H9 (cell line): ENCODE measurements at regions not wholly inside any gene's neighbourhood (a gene's known extent, or its start where the extent isn't known, plus 50 kb on each side); places are given as distances from the start of the nearest gene placed in this dataset.

ENCODE experiments used
- DNase-seq: peaks from one replicate; pipeline ENCODE4 v3.0.0-alpha.2; 2017
- H2AFZ ChIP-seq: one replicate; pipeline ENCODE4 v1.6.1; 2013; ENCODE audit warnings: mild to moderate bottlenecking, low read length, control low read depth, moderate library complexity
- H2AK5ac ChIP-seq: 2 replicates; pipeline ENCODE4 v1.6.1; 2013; ENCODE audit warnings: low read length, control low read depth, mixed read lengths; ENCODE audit not compliant: insufficient read length
- H2BK120ac ChIP-seq: one replicate; pipeline ENCODE4 v1.6.1; 2013; ENCODE audit warnings: low read depth, mild to moderate bottlenecking, low read length, control low read depth, inconsistent platforms; ENCODE audit not compliant: poor library complexity, severe bottlenecking
- H2BK12ac ChIP-seq: 2 replicates; pipeline ENCODE4 v1.6.1; 2013; ENCODE audit warnings: low read length, control low read depth, mixed read lengths, low read depth; ENCODE audit not compliant: insufficient read length
- H2BK15ac ChIP-seq: 2 replicates; pipeline ENCODE4 v1.6.1; 2013; ENCODE audit warnings: low read depth, low read length, control low read depth
- H2BK20ac ChIP-seq: one replicate; pipeline ENCODE4 v1.6.1; 2013; ENCODE audit warnings: low read depth, mild to moderate bottlenecking, low read length, control low read depth, inconsistent platforms; ENCODE audit not compliant: poor library complexity, severe bottlenecking
- H2BK5ac ChIP-seq: 2 replicates; pipeline ENCODE4 v1.6.1; 2013; ENCODE audit warnings: low read length, control low read depth, mixed read lengths; ENCODE audit not compliant: insufficient read length
- H3K14ac ChIP-seq: 2 replicates; pipeline ENCODE4 v1.6.1; 2013; ENCODE audit warnings: low read length, control low read depth; ENCODE audit not compliant: insufficient read depth
- H3K18ac ChIP-seq: 2 replicates; pipeline ENCODE4 v1.6.1; 2013; ENCODE audit warnings: low read depth, mild to moderate bottlenecking, mixed read lengths, low read length, control low read depth; ENCODE audit not compliant: insufficient read length
- H3K23ac ChIP-seq: 2 replicates; pipeline ENCODE4 v1.6.1; 2013; ENCODE audit warnings: low read length, control low read depth, mixed read lengths, low read depth; ENCODE audit not compliant: insufficient read length
- H3K23me2 ChIP-seq: 2 replicates; pipeline ENCODE4 v1.6.1; 2013; ENCODE audit warnings: low read depth, mild to moderate bottlenecking, mixed read lengths, low read length, control low read depth; ENCODE audit not compliant: insufficient read length, poor library complexity, severe bottlenecking
- H3K27ac ChIP-seq: 2 replicates; pipeline ENCODE4 v1.5.1; 2013; ENCODE audit warnings: low read length, control low read depth, mixed read lengths, low read depth; ENCODE audit not compliant: insufficient read length
- H3K27me3 ChIP-seq: 2 replicates; pipeline ENCODE4 v1.6.1; 2013; ENCODE audit warnings: low read length, control low read depth, inconsistent platforms; ENCODE audit not compliant: insufficient read depth
- H3K4ac ChIP-seq: 2 replicates; pipeline ENCODE4 v1.6.1; 2013; ENCODE audit warnings: low read depth, mild to moderate bottlenecking, control low read depth, inconsistent platforms, low read length, moderate library complexity
- H3K4me1 ChIP-seq: 2 replicates; pipeline ENCODE4 v1.6.1; 2013; ENCODE audit warnings: low read length, control low read depth, inconsistent platforms; ENCODE audit not compliant: insufficient read depth
- H3K4me2 ChIP-seq: 2 replicates; pipeline ENCODE4 v1.6.1; 2013; ENCODE audit warnings: low read length, control low read depth, mixed read lengths; ENCODE audit not compliant: insufficient read length, insufficient read depth
- H3K56ac ChIP-seq: 2 replicates; pipeline ENCODE4 v1.6.1; 2013; ENCODE audit warnings: low read depth, mild to moderate bottlenecking, mixed read lengths, low read length, control low read depth; ENCODE audit not compliant: insufficient read length
- H3K79me1 ChIP-seq: 2 replicates; pipeline ENCODE4 v1.6.1; 2013; ENCODE audit warnings: low read depth, mild to moderate bottlenecking, moderate library complexity, low read length, control low read depth, inconsistent platforms; ENCODE audit not compliant: insufficient read depth, poor library complexity, severe bottlenecking
- H3K79me2 ChIP-seq: 2 replicates; pipeline ENCODE4 v1.6.1; 2013; ENCODE audit warnings: low read length, control low read depth, inconsistent platforms; ENCODE audit not compliant: insufficient read depth
- H3K9ac ChIP-seq: 2 replicates; pipeline ENCODE4 v1.6.1; 2013; ENCODE audit warnings: low read length, control low read depth, mixed read lengths; ENCODE audit not compliant: insufficient read length; ENCODE audit errors: extremely low read depth
- H3K9me3 ChIP-seq: one replicate; pipeline ENCODE4 v1.6.1; 2013; ENCODE audit warnings: low read depth, low read length, inconsistent platforms; ENCODE audit not compliant: control insufficient read depth
- H3T11ph ChIP-seq: one replicate; pipeline ENCODE4 v1.6.1; 2013; ENCODE audit warnings: mild to moderate bottlenecking, low read length, control low read depth, inconsistent platforms
- H4K20me1 ChIP-seq: one replicate; pipeline ENCODE4 v1.6.1; 2013; ENCODE audit not compliant: control insufficient read depth, insufficient read length, insufficient read depth
- H4K5ac ChIP-seq: 2 replicates; pipeline ENCODE4 v1.6.1; 2013; ENCODE audit warnings: low read depth, mild to moderate bottlenecking, mixed read lengths, low read length, control low read depth; ENCODE audit not compliant: insufficient read length
- H4K8ac ChIP-seq: replicated peaks from 2 replicates; pipeline ENCODE4 v1.6.1; 2013; ENCODE audit warnings: low read length, control low read depth, mixed read lengths, low read depth; ENCODE audit not compliant: insufficient read length
- H4K91ac ChIP-seq: 2 replicates; pipeline ENCODE4 v1.6.1; 2013; ENCODE audit warnings: low read depth, mild to moderate bottlenecking, moderate library complexity, mixed read lengths, low read length, control low read depth; ENCODE audit not compliant: insufficient read length
- H3K27ac Mint-ChIP-seq, 3 experiments: 2 replicates in 2 of 3; 3 replicates in 1 of 3; pipeline ENCODE4 v1.8.0; 2020 to 2021; ENCODE audit warnings: mixed read lengths in 3 of 3, mild to moderate bottlenecking in 1 of 3, moderate library complexity in 1 of 3
- H3K27me3 Mint-ChIP-seq: 2 replicates; pipeline ENCODE4 v1.8.0; 2021; ENCODE audit warnings: low read depth, mild to moderate bottlenecking, moderate library complexity, mixed read lengths
- H3K36me3 Mint-ChIP-seq, 3 experiments: 2 replicates in 2 of 3; 3 replicates in 1 of 3; pipeline ENCODE4 v1.8.0; 2020 to 2021; ENCODE audit warnings: low read depth in 3 of 3, mixed read lengths in 3 of 3; ENCODE audit not compliant: insufficient read depth in 1 of 3
- H3K4me1 Mint-ChIP-seq, 2 experiments: 2 replicates each; pipeline ENCODE4 v1.8.0; 2020; ENCODE audit warnings: mixed read lengths in 2 of 2
- H3K4me3 Mint-ChIP-seq, 2 experiments: 2 replicates in 1 of 2; 3 replicates in 1 of 2; pipeline ENCODE4 v1.8.0; 2020 to 2021; ENCODE audit warnings: mild to moderate bottlenecking in 2 of 2, mixed read lengths in 2 of 2, moderate library complexity in 1 of 2
- H3K9me3 Mint-ChIP-seq, 2 experiments: 2 replicates in 1 of 2; 3 replicates in 1 of 2; pipeline ENCODE4 v1.8.0; 2020; ENCODE audit warnings: mild to moderate bottlenecking in 2 of 2, mixed read lengths in 2 of 2, moderate library complexity in 1 of 2
- WGBS: extraction: QIAGEN DNeasy Blood & Tissue Kit; methylation state at CpG from one replicate; pipeline ENCODE4 v1.1.7; 2013; ENCODE audit warnings: missing lambda C conversion rate, low lambda C conversion rate, mixed read lengths; ENCODE audit not compliant: insufficient read length; ENCODE audit errors: extremely low coverage; 5-methylcytosine and 5-hydroxymethylcytosine counted together
- TF ChIP-seq, protein P1 (sequence below): fragments of 200-600 bp; sonication (generic); conservative IDR thresholded peaks from 3 replicates; pipeline ENCODE4 v1.8.0; 2021; ENCODE audit warnings: antibody characterized with exemption, mild to moderate bottlenecking

DNA sequence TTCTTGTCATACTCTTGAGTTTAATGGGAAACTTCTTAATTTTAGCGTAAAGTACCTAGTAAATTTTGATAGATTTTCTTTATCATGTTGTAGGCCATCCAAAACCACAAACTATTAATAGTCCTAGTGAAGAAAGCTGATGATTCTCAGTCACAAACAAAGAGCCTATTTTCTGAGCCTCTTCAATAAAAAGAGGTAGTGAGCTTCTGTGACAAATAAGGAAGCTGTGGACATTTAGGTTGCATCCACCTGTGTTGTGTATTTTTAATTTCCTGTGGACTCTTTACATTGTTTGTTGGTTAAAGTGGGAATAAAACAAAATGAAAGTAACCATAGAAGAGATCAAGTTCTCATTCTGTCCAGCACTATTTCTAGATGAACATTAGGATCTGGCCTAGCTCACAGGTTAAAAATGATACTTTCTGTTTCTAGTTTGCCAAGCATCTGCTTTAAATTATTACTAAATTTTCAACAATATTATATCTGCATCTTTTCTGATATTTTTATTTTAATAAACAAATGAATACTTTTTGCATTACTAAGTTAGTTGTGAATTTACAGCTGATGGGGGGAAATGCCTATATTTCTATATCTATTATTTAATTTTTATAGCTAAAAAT lies 702.2 kb upstream of the ADGRL4 start:
- Histone ChIP-seq H3K9ac (no peak overlapping the region), H3K4me2 (no peak overlapping the region), H4K20me1 (no peaks in the 10 kb centered on the region), H3K4ac (no peak overlapping the region), H3K23me2 (no peaks in the 10 kb centered on the region), H3K56ac (no peak overlapping the region), H3K14ac (no peak overlapping the region), H3K27ac (no peak overlapping the region), H4K5ac (no peak overlapping the region), H3K9me3 (no peaks in the 10 kb centered on the region), H3K23ac (no peak overlapping the region), H3K4me1 (no peaks in the 10 kb centered on the region), H3T11ph (no peak overlapping the region), H2AK5ac (no peak overlapping the region), H4K8ac (no peak overlapping the region), H3K79me2 (no peaks in the 10 kb centered on the region), H4K91ac (no peak overlapping the region), H2AFZ (no peak overlapping the region), H2BK12ac (no peak overlapping the region), H3K18ac (no peak overlapping the region), H2BK5ac (no peak overlapping the region), H2BK20ac (no peak overlapping the region), H3K27me3 (no peaks in the 10 kb centered on the region), H3K79me1 (no peaks in the 10 kb centered on the region), H2BK15ac (no peak overlapping the region), H2BK120ac (no peak overlapping the region)
- Mint-ChIP-seq H3K36me3 (no peaks in the 10 kb centered on the region), H3K27me3 (no peaks in the 10 kb centered on the region), H3K9me3 (no peaks in the 10 kb centered on the region; a peak in 1 of 5 replicates), H3K27ac (no peak overlapping the region), H3K4me3 (no peak overlapping the region), H3K4me1 (no peaks in the 10 kb centered on the region)
- no CpG with 5 or more reads among the region's 1 CpG for WGBS
- TF ChIP-seq, protein P1, sequence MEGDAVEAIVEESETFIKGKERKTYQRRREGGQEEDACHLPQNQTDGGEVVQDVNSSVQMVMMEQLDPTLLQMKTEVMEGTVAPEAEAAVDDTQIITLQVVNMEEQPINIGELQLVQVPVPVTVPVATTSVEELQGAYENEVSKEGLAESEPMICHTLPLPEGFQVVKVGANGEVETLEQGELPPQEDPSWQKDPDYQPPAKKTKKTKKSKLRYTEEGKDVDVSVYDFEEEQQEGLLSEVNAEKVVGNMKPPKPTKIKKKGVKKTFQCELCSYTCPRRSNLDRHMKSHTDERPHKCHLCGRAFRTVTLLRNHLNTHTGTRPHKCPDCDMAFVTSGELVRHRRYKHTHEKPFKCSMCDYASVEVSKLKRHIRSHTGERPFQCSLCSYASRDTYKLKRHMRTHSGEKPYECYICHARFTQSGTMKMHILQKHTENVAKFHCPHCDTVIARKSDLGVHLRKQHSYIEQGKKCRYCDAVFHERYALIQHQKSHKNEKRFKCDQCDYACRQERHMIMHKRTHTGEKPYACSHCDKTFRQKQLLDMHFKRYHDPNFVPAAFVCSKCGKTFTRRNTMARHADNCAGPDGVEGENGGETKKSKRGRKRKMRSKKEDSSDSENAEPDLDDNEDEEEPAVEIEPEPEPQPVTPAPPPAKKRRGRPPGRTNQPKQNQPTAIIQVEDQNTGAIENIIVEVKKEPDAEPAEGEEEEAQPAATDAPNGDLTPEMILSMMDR, result no peak
- no peak for DNase-seq
